K562 (cell line): ENCODE measurements at regions not wholly inside any gene's neighbourhood (a gene's known extent, or its start where the extent isn't known, plus 50 kb on each side); places are given as distances from the start of the nearest gene placed in this dataset.

ENCODE experiments used
- ATAC-seq: fragments of 200-7000 bp; cut with Tn5 transposase; 3 replicates; pipeline ENCODE4 v1.9.1; 2020; ENCODE audit warnings: moderate library complexity
- BruUV-seq: library from RNA; stranded (reverse); fragments of 400-500 nt; replicated peaks from 2 replicates; lab custom pipeline; 2021; lab: Mats Ljungman, UMichigan
- CTCF ChIA-PET: fragments of 300-600 bp; formaldehyde crosslinking; extraction: SDS; loops from one replicate; lab custom pipeline; 2021; ENCODE audit warnings: low intra/inter-chr PET ratio; lab: Yijun Ruan, JAX
- POLR2A ChIA-PET: fragments of 300-600, 350-650 bp; sonication (Branson Sonifier 250); formaldehyde crosslinking; extraction: SDS; loops from one replicate; lab custom pipeline; 2021; ENCODE audit warnings: antibody characterized with exemption, inconsistent platforms; lab: Yijun Ruan, JAX
- DNase-seq, 4 experiments: peaks; one replicate each; pipeline versions ENCODE4 v3.0.0 to v3.0.0-alpha.2; 2011 to 2018; ENCODE audit warnings: low spot score in 3 of 4, mixed read lengths in 3 of 4; ENCODE audit errors: extremely low read depth in 1 of 4
- FAIRE-seq: peaks from 2 replicates; lab custom pipeline; 2011; peaks lifted over from hg19 to GRCh38; lab: Jason Lieb, UNC
- H2AFZ ChIP-seq: 2 replicates; pipeline ENCODE4 v1.6.0; 2011; ENCODE audit warnings: low read depth, low read length, control low read depth, inconsistent platforms
- H3K27ac ChIP-seq: fragments of 200-600 bp; 3 replicates; pipeline ENCODE4 v1.8.0; 2011; ENCODE audit warnings: low read depth, mild to moderate bottlenecking, control low read depth, inconsistent platforms, low read length, moderate library complexity, mixed read lengths; ENCODE audit errors: extremely low read depth
- H3K27me3 ChIP-seq, 2 experiments: fragments of 300-600 bp in 1 of 2; 2 replicates in 1 of 2; 3 replicates in 1 of 2; pipeline versions ENCODE4 v1.6.0 to v1.8.0; 2011; ENCODE audit warnings: inconsistent platforms in 2 of 2, low read length in 2 of 2, mild to moderate bottlenecking in 1 of 2, mixed read lengths in 1 of 2, moderate library complexity in 1 of 2; ENCODE audit not compliant: control insufficient read depth in 2 of 2, insufficient read depth in 2 of 2
- H3K36me3 ChIP-seq: fragments of 300-600 bp; 3 replicates; pipeline ENCODE4 v1.8.0; 2011; ENCODE audit warnings: mild to moderate bottlenecking, low read length, inconsistent platforms; ENCODE audit not compliant: control insufficient read depth, insufficient read depth
- H3K4me1 ChIP-seq, 2 experiments: fragments of 200-600 bp in 1 of 2; replicated peaks in 1 of 2; 2 replicates in 1 of 2; 3 replicates in 1 of 2; pipeline versions ENCODE4 v1.5.1 to v1.8.0; 2011; ENCODE audit warnings: inconsistent platforms in 2 of 2, low read length in 2 of 2, mild to moderate bottlenecking in 1 of 2, mixed read lengths in 1 of 2, moderate library complexity in 1 of 2; ENCODE audit not compliant: control insufficient read depth in 2 of 2, insufficient read depth in 2 of 2
- H3K4me2 ChIP-seq: 2 replicates; pipeline ENCODE4 v1.6.1; 2011; ENCODE audit warnings: low read length, control low read depth, inconsistent platforms, mixed read lengths; ENCODE audit not compliant: insufficient read depth
- H3K4me3 ChIP-seq: fragments of 200-600 bp; sonication (generic), shearing (Covaris generic); 2 replicates; pipeline ENCODE4 v1.5.1; 2016; ENCODE audit warnings: control low read depth, inconsistent platforms
- H3K79me2 ChIP-seq: fragments of 200-600 bp; 3 replicates; pipeline ENCODE4 v1.8.0; 2011; ENCODE audit warnings: low read length, inconsistent platforms; ENCODE audit not compliant: control insufficient read depth, insufficient read depth
- H3K9ac ChIP-seq, 2 experiments: 2 replicates each; pipeline versions ENCODE4 v1.6.0 to v1.6.1; 2011; ENCODE audit warnings: low read depth in 2 of 2, low read length in 2 of 2, control low read depth in 1 of 2, inconsistent platforms in 1 of 2, mild to moderate bottlenecking in 1 of 2, mixed read lengths in 1 of 2; ENCODE audit not compliant: insufficient read depth in 1 of 2
- H3K9me1 ChIP-seq: one replicate; pipeline ENCODE4 v1.6.0; 2011; ENCODE audit warnings: inconsistent platforms, mild to moderate bottlenecking, low read length, moderate library complexity; ENCODE audit not compliant: control insufficient read depth, insufficient read depth
- H3K9me3 ChIP-seq: replicated peaks from 2 replicates; pipeline ENCODE4 v1.5.1; 2011; ENCODE audit warnings: low read depth, low read length, inconsistent platforms; ENCODE audit not compliant: control insufficient read depth, insufficient read depth
- H4K20me1 ChIP-seq: replicated peaks from 2 replicates; pipeline ENCODE4 v1.6.1; 2011; ENCODE audit warnings: low read length, inconsistent platforms, mixed read lengths; ENCODE audit not compliant: control insufficient read depth, insufficient read depth
- CHCHD3 ChIP-seq: fragments of 250-450 bp; sonication (Bioruptor Pico); IDR thresholded peaks from 2 replicates; pipeline ENCODE4 v2.1.2; 2022; ENCODE audit warnings: mild to moderate bottlenecking
- FOS ChIP-seq: IDR thresholded peaks from 3 replicates; pipeline ENCODE4 v1.6.1; 2011; ENCODE audit not compliant: insufficient read length; ENCODE audit errors: extremely low read depth
- KDM5B ChIP-seq: fragments of 200-600 bp; sonication (generic); IDR thresholded peaks from 2 replicates; pipeline ENCODE4 v1.6.1; 2012; ENCODE audit warnings: low read depth, mild to moderate bottlenecking, moderate library complexity, low read length, control low read depth, inconsistent platforms; ENCODE audit not compliant: insufficient replicate concordance
- MAFF ChIP-seq: IDR thresholded peaks from 2 replicates; pipeline ENCODE4 v1.6.1; 2012; ENCODE audit warnings: low read length, improper control_type of control experiment
- MAZ ChIP-seq, 2 experiments: fragments of 450-650 bp in 1 of 2; sonication (generic) in 1 of 2; formaldehyde crosslinking; IDR thresholded peaks in 1 of 2; conservative IDR thresholded peaks in 1 of 2; 2 replicates each; pipeline versions ENCODE4 v1.4.0 to v1.5.0; 2020; ENCODE audit warnings: mild to moderate bottlenecking in 1 of 2, missing genetic modification reagents in 1 of 2
- SMARCC2 ChIP-seq: fragments of 450-650 bp; IDR thresholded peaks from 2 replicates; pipeline ENCODE4 v1.6.1; 2017; ENCODE audit warnings: antibody characterized with exemption, moderate library complexity, mild to moderate bottlenecking, low read depth
- ZFP1 ChIP-seq: fragments of 450-650 bp; formaldehyde crosslinking; IDR thresholded peaks from 2 replicates; pipeline ENCODE4 v1.4.0; 2020; ENCODE audit warnings: mild to moderate bottlenecking, mixed read lengths
- WGBS: fragments of 100-300 bp; shearing (Covaris generic); methylation state at CpG from one replicate; pipeline ENCODE4 v1.1.6; 2016; ENCODE audit warnings: low coverage, mixed read lengths; ENCODE audit not compliant: insufficient coverage; ENCODE audit errors: missing lambda C conversion rate; 5-methylcytosine and 5-hydroxymethylcytosine counted together
- in situ Hi-C: fragments of 300-500 bp; cut with MboI; formaldehyde crosslinking; loops from 4 replicates; pipeline ENCODE4 v1.15.0; 2018; ENCODE audit warnings: inconsistent platforms, mixed read lengths
- intact Hi-C: fragments of 100-400 bp; cut with micrococcal nuclease; formaldehyde crosslinking; loops from 2 replicates; pipeline ENCODE4 v1.14.2; 2022
- TF ChIP-seq, protein P1 (sequence below), 2 experiments: fragments of 450-650 bp in 1 of 2; sonication (generic) in 1 of 2; formaldehyde crosslinking; conservative IDR thresholded peaks; 2 replicates each; pipeline versions ENCODE4 v1.4.0 to v1.8.1; 2020 to 2022; ENCODE audit warnings: mild to moderate bottlenecking in 1 of 2, missing genetic modification reagents in 1 of 2
- TF ChIP-seq, protein P2 (sequence below): fragments of 250-450 bp; sonication (Bioruptor Pico); IDR thresholded peaks from 2 replicates; pipeline ENCODE4 v1.4.0; 2020; ENCODE audit warnings: mild to moderate bottlenecking

DNA sequence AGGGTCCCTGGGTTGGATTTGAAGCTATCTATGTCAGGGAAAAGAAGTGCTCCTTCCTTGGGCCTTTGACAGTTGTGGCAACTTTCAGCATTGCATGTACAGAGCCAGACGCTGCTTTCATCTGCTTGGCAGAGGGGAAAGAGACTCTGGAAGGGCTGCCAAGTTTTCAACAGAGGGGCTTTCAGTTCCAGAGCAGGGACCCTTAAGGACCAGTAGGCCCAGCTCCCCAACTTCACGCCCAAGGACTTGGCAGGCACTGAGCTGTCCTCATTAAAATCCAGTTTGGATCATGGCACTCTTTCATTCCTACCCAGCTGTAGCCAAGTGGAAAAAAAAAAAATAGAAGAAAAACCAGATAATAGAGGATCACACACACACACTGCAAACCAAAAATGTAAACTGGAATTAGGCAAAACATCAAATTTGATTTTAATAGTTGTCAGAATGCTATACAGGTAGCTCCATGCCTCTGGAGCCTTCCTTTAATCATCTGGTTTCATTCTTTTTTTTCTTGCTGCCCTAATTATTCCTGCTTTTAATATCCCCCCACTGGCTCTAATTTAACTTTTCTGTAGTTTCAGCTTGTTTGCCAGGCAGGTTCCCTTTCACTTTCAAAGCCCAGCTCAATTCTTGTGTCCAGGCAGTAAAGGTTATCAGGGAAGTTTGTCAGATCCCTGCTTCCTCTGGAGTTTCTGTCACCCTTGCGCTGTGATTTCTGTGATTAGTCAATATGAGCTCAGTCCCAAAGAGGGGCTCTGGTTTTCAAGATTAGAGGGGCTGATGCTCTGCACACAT lies 702.6 kb upstream of the CDH8 start:
- Histone ChIP-seq H3K79me2 (no peaks in the 10 kb centered on the region), H3K36me3 (no peaks in the 10 kb centered on the region), H3K4me2 (no peak overlapping the region), H3K9ac (no peak overlapping the region)
- in situ Hi-C loops = no loop called here
- ATAC-seq = no peak
- TF ChIP-seq SMARCC2 (no peak), CHCHD3 (no peak), KDM5B (no peak), FOS (no peak), MAZ (CRISPR knock-in tag; conservative IDR thresholded peaks at IDR 0.05 in 1 of 2, IDR thresholded peaks at IDR 0.05 in 1 of 2) (no peak), MAFF (no peak), ZFP1 (CRISPR knock-in tag) (no peak)
- TF ChIP-seq, protein P1, sequence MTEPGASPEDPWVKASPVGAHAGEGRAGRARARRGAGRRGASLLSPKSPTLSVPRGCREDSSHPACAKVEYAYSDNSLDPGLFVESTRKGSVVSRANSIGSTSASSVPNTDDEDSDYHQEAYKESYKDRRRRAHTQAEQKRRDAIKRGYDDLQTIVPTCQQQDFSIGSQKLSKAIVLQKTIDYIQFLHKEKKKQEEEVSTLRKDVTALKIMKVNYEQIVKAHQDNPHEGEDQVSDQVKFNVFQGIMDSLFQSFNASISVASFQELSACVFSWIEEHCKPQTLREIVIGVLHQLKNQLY (CRISPR knock-in tag; conservative IDR thresholded peaks at IDR 0.05) = no peak
- TF ChIP-seq, protein P2, sequence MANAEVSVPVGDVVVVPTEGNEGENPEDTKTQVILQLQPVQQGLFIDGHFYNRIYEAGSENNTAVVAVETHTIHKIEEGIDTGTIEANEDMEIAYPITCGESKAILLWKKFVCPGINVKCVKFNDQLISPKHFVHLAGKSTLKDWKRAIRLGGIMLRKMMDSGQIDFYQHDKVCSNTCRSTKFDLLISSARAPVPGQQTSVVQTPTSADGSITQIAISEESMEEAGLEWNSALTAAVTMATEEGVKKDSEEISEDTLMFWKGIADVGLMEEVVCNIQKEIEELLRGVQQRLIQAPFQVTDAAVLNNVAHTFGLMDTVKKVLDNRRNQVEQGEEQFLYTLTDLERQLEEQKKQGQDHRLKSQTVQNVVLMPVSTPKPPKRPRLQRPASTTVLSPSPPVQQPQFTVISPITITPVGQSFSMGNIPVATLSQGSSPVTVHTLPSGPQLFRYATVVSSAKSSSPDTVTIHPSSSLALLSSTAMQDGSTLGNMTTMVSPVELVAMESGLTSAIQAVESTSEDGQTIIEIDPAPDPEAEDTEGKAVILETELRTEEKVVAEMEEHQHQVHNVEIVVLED = no peak
- TF ChIP-seq, all 486 proteins: peak for 0
- Histone ChIP-seq H3K4me1 (no peaks in the 10 kb centered on the region), H2AFZ (no peak overlapping the region), H4K20me1 (no peaks in the 10 kb centered on the region), H3K9me1 (no peaks in the 10 kb centered on the region), H3K27me3 (no peaks in the 10 kb centered on the region), H3K4me3 (no peak overlapping the region), H3K27ac (no peak overlapping the region), H3K9me3 (no peaks in the 10 kb centered on the region)
- intact Hi-C loops = no loop called here
- ChIA-PET CTCF (no interaction called here), POLR2A (no interaction called here)
- no peak for DNase-seq
- WGBS = 0% methylated on average over 3 of the region's 3 CpGs
- FAIRE-seq = no peak
- no TSS peak for BruUV-seq
